ENCODE measurements at regions not wholly inside any gene's neighbourhood (a gene's known extent, or its start where the extent isn't known, plus 50 kb on each side); places are given as distances from the start of the nearest gene placed in this dataset.
A peak's percentile ranks its signal among the peaks of the same experiment; 100 is the strongest.

GRCh38 chr16:6300523-6300922 is 1032.1 kb upstream of the RBFOX1 start:
- no peak for DNase-seq

DNA sequence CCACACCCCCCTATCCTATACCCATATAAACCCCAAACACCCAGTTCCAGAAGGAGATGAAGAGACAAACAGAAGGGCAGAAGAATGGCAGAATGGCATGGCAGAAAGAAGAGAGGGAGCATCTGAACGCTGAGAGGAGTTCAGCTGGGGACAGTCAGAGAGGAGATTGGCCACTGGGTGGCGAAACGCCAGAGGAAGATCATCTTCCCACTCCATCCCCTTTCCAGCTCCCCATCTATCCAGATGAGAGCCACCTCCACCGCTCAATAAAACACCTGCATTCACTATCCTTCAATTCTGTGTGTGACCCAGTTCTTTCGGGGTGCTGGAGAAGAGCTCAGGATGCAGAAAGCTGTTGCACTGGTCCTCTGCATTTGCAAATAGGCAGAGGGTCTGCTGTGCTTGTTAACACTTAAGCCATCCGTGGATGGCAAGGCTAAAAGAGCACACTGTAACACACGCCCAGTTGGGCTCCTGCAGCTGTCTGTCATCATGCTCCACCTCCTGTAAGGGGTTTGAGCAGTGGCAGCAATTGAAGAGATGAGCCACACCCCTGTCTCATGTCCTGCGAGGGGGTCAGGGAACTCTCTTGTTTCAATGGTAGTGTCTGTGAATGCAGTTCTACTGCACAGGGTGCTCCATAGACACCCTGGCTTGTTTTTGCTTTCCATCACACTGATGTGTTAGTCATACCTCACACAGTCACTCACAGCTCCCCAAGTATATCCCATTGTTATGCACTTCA is 1034.8 kb upstream of the RBFOX1 start:
- no peak for DNase-seq

DNA sequence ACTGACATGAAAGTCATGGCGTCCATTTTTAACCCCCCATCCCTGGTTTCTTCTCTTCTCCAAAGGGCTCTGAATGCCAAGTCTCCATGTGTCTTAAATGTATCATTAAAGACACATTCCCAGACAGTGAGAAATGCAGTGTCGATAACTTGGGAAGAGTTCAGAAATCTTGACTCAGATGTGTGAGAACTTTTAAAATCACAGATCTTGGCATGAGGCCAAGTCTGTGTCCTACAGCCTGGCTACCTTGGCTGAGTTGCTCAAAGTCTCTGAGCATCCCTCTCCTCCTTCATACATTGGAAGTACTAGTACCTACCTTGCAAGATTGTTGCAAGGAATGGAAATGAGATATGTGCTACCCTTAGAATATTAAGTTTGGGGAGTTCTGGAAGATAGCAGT is 1046.5 kb upstream of the RBFOX1 start:
- no peak for DNase-seq

DNA sequence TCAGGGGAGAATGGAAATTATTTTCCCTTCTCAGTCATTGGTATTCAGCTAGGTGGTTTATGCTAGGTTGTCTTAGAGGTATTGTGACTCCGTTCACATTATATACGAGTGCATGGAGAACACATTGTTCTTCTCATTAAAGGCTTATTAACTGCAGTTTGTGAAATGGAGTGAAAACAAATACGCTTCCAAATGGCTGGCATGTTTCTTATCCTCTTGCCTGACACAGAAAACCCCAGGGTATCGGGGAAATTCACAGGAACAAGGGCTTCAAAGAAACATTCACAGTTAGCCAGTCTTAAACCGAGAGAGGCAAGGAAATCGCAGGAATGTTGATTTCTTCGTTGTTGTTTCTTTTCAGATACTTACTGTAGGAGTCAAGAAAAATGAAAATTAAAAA is 1047.9 kb upstream of the RBFOX1 start:
- DNase-seq: no peak

DNA sequence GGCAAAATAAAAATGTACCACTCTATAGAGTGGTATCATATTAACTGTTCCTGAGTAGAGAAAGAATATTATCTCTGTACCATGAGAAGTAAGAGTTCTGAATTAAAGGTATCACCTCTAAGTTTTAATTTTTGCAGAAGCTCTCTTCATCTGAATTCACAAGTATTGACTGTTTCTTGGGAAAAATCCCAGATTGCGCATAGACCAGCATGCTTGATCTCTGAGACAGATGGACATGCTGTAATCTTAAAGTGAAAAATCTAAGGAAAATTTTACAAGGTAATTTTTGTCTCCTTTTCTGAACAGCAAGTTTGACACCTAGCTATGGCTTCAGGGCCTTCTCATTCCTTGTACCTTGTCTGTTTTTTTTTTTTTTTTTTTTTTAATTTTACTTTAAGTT is 1050.7 kb upstream of the RBFOX1 start:
- no peak for DNase-seq

- peak in 2 of 51 donors; percentile 5 to 11 for DNase-seq
These were observed 1051.4 kb upstream of the RBFOX1 start for GRCh38 chr16:6281274-6281673.

DNA sequence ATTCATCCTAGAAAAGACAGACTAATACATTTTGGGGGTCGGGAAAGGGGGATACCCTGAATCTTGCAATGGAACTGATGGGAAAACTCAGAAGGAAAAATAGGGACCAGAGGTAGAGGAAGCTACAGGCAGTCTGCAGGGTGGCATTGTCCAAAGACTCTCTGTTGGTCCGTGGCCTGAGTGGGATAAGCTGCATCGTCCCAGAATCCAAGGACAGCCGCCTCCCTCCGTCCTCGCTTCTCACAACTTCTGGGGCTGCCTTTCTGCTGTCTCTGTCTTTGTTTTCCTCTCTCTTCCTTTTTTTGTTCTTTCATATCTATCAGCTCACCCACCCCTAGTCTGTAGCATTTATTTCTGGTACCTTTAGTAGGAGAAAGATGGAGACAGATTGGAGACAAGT is 1052.6 kb upstream of the RBFOX1 start:
- no peak for DNase-seq

GRCh38 chr16:6279286-6279685 is 1053.4 kb upstream of the RBFOX1 start:
- DNase-seq: no peak

- DNase-seq: no peak
These were observed 1058.3 kb upstream of the RBFOX1 start for GRCh38 chr16:6274351-6274750.

GRCh38 chr16:6267682-6268081 is 1065.0 kb upstream of the RBFOX1 start:
- no peak for DNase-seq

DNA sequence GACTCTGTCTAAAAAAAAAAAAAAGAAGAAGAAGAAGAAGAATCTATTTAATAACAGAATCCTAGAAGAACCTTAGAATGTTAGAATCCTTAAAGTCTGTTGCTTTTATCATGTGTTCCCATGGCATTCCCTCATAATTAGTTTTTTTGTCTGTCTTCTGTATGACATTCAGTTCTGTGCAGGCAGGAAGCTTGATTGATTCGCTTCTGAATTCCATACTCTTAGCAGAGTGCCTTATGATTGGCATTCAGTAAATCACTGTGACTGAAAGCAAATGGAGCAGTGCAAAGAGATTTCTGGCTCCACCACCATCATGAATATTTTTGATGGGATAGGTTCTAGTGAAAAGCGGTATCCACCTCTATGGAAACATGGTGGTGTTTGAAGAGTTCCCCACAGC is 1065.9 kb upstream of the RBFOX1 start:
- DNase-seq: no peak

DNA sequence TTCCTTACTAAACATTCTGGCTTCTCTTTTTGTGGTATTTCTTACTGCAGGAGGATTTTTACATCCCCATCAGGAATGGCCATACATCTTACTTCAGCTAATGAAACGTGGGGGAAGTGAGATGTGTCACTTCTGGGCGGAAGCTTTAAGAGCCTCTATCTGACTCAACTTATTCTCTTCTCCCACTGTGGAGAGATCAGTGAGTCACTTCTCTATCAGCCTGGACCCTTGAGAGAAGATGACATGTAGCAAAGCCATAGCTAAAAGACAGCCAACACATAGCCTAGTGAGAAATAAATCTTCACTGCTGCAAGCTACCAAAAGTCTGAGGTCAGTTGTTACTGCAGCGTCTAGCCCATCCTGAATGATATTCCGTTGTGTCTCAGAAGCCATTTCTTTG is 1066.7 kb upstream of the RBFOX1 start:
- DNase-seq: no peak

DNA sequence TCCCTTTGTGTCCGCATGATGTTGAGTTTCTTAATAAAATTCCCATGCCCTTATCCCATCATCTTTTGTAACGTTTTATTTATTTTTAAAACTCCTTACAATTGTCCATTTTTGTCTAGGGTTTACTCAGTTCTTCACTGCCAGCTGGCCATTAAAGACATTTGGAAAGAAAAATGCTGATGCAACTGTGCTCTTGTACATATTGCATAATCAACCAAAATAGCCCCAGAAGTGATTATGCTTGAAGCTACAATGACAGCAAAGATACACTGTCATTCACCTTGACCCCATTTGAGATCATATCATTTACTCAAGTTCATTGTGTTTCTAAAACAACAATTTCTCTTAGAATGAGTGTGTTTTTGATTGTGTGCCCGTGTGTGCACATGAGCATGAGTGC is 1074.6 kb upstream of the RBFOX1 start:
- no peak for DNase-seq

DNA sequence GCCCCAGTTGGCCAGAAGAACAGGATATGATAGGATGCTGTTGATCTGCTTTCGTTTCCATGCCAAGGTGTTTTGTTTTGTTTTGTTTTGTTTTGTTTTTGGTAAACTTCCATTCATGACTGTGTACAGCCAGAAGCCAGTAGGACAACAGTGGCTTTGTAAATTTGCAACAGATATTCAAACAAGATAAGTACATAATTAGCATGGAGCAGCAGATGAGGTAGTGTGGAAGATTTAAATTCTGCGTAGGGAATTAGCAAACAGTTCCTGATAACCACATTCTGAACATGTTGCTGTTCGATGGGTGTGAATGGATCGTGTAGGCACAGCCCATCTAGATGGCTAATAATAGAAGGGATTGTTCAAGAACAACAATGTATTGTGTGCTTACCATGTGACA is 1080.1 kb upstream of the RBFOX1 start:
- DNase-seq: no peak

GRCh38 chr16:6250511-6250910 is 1082.1 kb upstream of the RBFOX1 start:
- no peak for DNase-seq

DNA sequence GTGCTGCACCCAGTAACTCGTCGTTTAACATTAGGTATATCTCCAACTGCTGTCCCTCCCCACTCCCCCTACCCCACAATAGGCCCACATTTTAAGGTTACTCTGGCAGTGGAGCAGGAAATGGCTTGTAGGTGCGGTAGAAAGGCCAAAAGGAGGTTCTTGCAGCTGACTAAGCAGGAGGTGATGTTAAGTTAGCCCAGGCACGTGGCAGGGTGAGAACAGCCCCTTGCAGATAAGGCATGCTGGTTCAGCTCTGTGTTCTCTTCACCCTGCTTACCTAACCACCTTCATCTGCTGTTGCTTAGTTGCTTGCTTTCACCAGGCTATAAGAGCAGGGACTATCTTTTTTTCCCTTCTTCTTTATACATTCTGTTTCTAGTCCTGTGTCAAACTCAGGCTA is 1082.8 kb upstream of the RBFOX1 start:
- no peak for DNase-seq

GRCh38 chr16:6248199-6248598 is 1084.4 kb upstream of the RBFOX1 start:
- DNase-seq: no peak

GRCh38 chr16:6247775-6248174 is 1084.9 kb upstream of the RBFOX1 start:
- peak in 1 of 51 donors; percentile 3 for DNase-seq

GRCh38 chr16:6247150-6247549 is 1085.5 kb upstream of the RBFOX1 start:
- no peak for DNase-seq

- DNase-seq: no peak
These were observed 1086.4 kb upstream of the RBFOX1 start for GRCh38 chr16:6246266-6246665.

DNA sequence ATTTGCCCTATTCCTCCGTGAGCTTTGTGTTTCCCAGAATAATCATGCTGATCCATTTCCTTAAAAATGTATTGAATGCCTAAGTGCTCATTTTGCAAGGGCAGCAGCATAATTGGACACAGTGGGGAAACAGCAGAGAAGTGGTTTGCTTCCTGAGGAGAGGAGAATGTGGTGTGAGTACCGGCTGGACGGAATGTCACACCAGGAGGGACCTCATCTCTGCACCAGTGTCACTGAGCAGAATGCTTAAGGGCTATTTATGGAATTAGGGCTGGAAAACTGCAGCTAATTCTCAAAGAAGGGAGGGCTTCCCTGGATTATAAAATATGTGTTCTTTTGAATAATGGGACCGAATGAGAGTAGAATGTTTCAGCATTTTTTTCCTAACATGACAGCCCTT is 1100.6 kb upstream of the RBFOX1 start:
- DNase-seq: no peak

DNA sequence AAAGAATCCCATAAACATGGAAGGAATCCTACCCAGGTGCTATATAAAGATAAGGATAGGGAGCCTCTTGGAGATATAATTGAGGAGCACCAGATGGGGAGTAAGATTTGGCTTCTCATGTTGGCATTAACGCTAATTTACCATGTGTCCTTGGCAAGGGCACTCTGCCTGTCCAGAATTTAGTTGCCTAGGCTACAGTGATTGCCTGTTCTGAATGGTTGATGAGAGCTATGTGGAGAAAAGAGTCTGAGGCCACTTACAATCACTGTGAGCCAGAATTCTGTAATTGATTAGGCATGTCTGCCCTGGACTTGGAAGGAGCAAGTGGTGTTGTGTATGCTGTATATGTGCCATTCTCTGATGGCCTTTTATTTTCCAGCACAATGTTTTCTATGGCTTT is 1101.2 kb upstream of the RBFOX1 start:
- DNase-seq: no peak

DNA sequence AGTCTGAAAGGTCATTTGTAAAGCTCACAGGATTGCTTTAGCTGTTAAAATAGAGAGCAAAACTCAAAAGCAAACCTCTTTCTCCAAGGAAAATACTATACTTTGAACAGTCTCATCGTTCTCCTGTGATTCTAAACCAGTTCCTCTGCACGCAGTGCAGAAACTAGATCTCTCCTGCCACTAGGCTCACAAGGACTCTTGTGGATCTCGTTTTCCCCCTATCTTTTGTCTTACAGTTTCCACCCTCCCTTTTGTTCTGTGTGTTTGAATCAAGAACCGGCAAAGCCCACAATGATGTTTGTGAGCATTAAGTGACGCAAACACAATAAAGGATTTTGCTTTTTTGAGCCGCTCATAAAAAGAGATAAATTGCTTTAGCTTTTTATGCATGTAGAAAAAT is 1103.5 kb upstream of the RBFOX1 start:
- DNase-seq: no peak

DNA sequence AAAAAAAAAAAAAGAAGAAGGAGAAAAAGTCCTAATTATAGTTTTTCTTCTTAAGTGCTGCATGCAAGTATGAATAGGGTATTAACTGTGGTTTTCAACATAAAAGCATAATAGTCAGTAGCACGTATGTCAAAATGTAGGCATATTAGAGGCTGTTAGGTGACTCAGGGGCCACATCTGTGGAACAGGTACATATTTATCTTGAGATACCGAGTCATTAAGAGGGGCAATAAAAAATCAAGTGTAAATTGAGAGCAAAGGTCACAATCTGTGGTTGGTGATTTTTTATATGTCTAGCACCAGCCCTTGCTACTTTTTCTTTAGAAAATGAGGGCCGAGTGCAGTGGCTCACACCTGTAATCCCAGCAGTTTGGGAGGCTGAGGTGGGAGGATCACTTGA is 1113.8 kb upstream of the RBFOX1 start:
- DNase-seq: no peak
